NOMO-1 (cell line): ENCODE measurements at regions not wholly inside any gene's neighbourhood (a gene's known extent, or its start where the extent isn't known, plus 50 kb on each side); places are given as distances from the start of the nearest gene placed in this dataset.

Experiments used
- DNase-seq, 2 experiments: peaks; one replicate each; lab custom pipeline; 2025; ENCODE audit not compliant: unreplicated experiment in 2 of 2; lab: John Stamatoyannopoulos, UW

- no peak for DNase-seq
Measured at GRCh38 chr9:105059252-105059651, 131.3 kb upstream of the ABCA1 start.

- no peak for DNase-seq
Measured at GRCh38 chr9:105062222-105062855, 134.4 kb upstream of the ABCA1 start.

- peak; percentile 35 to 66 for DNase-seq
Measured at GRCh38 chr9:105064248-105065097, 136.5 kb upstream of the ABCA1 start.

GRCh38 chr9:105065098-105066088, 137.4 kb upstream of the ABCA1 start:
- DNase-seq, result no peak

- DNase-seq, result peak; percentile 40 to 64
Measured at GRCh38 chr9:105066275-105066865, 138.4 kb upstream of the ABCA1 start.

GRCh38 chr9:105067895-105068580, 140.1 kb upstream of the ABCA1 start:
- DNase-seq, result no peak

- DNase-seq, result no peak
Measured at GRCh38 chr9:105069285-105069684, 141.3 kb upstream of the ABCA1 start.

GRCh38 chr9:105069696-105070095, 141.7 kb upstream of the ABCA1 start:
- no peak for DNase-seq

GRCh38 chr9:105070176-105070575, 142.2 kb upstream of the ABCA1 start:
- DNase-seq, result no peak

- no peak for DNase-seq
Measured at GRCh38 chr9:105072476-105072875, 144.5 kb upstream of the ABCA1 start.

GRCh38 chr9:105073147-105073546, 145.2 kb upstream of the ABCA1 start:
- no peak for DNase-seq

GRCh38 chr9:105074491-105074890, 146.5 kb upstream of the ABCA1 start:
- no peak for DNase-seq

GRCh38 chr9:105076729-105077128, 148.8 kb upstream of the ABCA1 start:
- DNase-seq, result no peak

- DNase-seq, result no peak
Measured at GRCh38 chr9:105079457-105079856, 151.5 kb upstream of the ABCA1 start.

GRCh38 chr9:105082843-105083242, 154.9 kb upstream of the ABCA1 start:
- no peak for DNase-seq

- no peak for DNase-seq
Measured at GRCh38 chr9:105083256-105083655, 155.3 kb upstream of the ABCA1 start.

- DNase-seq, result no peak
Measured at GRCh38 chr9:105087910-105088898, 156.2 kb upstream of the SLC44A1 start.

- no peak for DNase-seq
Measured at GRCh38 chr9:105089874-105090273, 154.6 kb upstream of the SLC44A1 start.
